NOMO-1 treated with DMSO at 0.1 percent for 48 hours (cell line): ENCODE measurements at regions not wholly inside any gene's neighbourhood (a gene's known extent, or its start where the extent isn't known, plus 50 kb on each side); places are given as distances from the start of the nearest gene placed in this dataset.
A peak's percentile ranks its signal among the peaks of the same experiment; 100 is the strongest.

Source experiments
- DNase-seq: peaks from one replicate; lab custom pipeline; 2025; ENCODE audit not compliant: unreplicated experiment; lab: John Stamatoyannopoulos, UW

DNA sequence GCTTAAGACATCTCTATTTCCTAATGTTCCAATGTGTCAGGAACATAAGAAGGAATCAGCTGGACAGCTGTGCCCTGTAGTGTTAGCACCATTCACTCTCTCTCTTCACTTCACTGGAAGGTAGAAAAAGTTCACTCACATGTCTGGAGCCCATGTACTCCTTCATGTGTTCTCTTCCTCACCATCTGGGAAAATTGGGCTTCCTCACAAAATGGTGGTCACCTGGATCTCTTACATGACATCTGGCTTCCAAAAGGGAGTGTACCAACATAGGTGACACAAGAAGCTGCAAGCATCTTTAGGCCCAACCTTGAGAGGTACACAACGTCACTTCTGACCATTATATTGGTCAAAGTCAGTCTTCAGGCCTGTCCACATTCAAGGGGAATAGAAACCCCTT, 882.6 kb downstream of the LTN1 start:
- no peak for DNase-seq

GRCh38 chr21:28106370-28106890, 886.2 kb downstream of the LTN1 start:
- no peak for DNase-seq

- no peak for DNase-seq
These were observed 888.3 kb downstream of the LTN1 start for GRCh38 chr21:28104346-28104745.

DNA sequence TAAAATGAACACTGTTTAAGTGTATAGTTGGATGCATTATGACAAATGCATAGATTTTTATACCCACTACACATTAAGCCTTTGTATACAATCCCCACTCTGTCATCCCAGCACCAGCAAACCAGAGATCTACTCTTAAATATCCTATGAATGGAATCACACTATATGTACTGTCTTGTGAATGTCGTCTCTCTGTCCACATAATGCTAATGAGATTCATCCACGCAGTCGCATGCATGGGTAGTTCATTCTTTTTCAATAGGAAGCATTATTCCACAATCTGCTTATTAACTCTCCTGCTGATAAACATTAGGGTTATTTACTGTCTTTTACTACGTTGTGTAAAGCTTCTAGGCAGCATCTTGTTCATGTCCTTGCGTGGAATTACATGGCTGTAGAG, 892.3 kb downstream of the LTN1 start:
- no peak for DNase-seq

- peak; percentile 40 for DNase-seq
These were observed 893.5 kb downstream of the LTN1 start for GRCh38 chr21:28099001-28099705.

GRCh38 chr21:28091466-28091865, 901.2 kb downstream of the LTN1 start:
- DNase-seq, result no peak

DNA sequence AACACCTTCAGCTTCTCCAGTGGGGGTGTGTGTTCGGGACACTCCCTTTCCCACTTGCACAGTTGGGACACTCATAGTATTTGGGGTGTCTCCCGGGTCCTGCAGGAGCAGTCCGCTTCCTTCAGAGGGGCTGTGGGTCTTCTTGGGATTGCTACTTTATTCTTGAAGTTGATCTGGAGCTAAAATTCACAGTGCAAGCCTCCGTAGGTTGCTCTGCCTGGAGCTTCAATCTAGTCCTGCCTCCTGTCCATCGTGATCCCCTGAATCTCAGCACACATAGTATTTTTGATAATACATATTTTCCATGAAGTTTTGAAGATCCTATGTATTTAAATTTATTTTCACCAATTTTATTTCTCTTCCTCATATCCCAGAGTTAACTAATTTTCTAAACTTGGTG, 902.1 kb downstream of the LTN1 start:
- no peak for DNase-seq

DNA sequence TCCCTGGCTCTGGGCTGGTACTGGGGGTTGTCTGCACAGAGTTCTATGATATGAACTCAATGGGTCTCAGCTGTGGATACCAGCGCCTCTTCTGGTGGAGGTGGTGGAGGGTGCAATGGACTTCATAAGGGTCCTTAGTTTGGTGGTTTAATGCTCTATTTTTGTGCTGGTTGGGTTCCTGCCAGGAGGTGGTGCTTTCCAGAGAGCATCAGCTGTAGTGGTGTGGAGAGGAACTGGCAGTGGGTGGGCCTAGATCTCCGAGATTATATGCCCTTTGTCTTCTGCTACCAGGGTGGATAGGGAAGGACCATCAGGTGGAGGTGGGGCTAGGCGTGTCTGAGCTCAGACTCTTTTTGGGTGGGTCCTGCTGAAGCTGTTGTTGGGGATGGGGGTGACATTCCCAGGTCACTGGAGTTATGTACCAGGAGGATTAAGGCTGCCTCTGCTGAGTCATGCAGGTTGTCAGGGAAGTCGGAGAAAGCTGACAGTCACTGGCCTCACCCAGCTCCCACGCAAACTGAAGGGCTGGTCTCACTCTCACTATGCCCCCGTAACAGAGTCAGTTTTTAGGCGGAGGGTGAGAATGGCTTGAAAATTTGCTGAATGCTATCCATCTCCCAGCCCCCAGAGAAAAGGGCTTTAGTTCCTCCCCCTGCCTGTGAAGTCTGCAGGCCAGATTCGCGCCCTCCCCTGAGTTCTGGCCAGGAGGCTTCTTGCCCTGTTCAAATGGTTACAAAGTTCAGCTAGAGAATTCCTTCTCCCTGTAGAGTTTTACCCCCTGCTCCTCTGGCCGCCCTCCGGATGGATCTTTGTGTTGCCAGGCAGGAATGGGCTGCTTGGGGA, 902.9 kb downstream of the LTN1 start:
- no peak for DNase-seq

GRCh38 chr21:28086861-28087581, 905.7 kb downstream of the LTN1 start:
- DNase-seq, result no peak

- no peak for DNase-seq
These were observed 907.7 kb downstream of the LTN1 start for GRCh38 chr21:28084951-28085350.

DNA sequence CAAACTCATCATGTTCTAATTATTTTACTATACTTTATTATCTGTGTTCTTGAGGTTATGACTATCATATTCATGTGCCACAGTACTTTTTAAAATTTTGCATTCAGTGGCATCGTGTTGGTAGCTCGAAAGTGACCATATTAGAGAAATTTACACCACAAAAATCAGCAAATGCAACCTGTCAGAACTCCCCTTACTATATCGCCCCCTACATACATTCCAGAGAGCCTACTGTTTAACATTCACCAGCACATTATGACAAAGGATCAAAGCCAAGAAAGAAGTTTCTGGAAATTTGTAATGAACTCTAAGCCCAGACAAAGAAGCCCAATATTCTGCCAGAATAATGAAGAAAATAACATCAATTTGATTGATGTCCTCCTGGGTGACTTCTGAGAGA, 909.3 kb downstream of the LTN1 start:
- DNase-seq, result no peak

- no peak for DNase-seq
These were observed 914.6 kb downstream of the LTN1 start for GRCh38 chr21:28078126-28078525.

- DNase-seq, result no peak
These were observed 918.0 kb downstream of the LTN1 start for GRCh38 chr21:28074676-28075075.

GRCh38 chr21:28072601-28073000, 920.1 kb downstream of the LTN1 start:
- DNase-seq, result no peak

DNA sequence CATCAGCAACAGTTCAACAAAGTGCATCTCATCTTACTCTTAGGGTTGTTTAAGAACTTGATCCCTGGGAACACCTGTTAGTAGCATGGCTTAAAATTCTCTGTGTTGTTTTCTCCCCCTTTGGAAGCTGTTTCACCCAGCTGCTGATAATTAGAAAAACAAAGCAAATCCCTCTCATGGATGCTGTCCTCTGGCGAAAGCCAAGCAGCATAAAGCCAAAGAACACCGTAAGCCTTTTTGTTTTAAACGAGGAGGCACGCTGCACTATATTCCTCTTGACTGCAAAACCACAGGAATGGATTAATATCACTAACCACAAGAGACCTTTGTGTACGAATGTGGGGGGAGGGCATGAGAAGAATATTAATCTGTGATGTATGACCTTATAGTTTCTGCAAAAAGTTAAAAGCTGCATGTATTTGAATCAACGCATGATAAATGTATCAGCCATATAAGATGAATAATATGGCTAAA, 923.2 kb downstream of the LTN1 start:
- no peak for DNase-seq

DNA sequence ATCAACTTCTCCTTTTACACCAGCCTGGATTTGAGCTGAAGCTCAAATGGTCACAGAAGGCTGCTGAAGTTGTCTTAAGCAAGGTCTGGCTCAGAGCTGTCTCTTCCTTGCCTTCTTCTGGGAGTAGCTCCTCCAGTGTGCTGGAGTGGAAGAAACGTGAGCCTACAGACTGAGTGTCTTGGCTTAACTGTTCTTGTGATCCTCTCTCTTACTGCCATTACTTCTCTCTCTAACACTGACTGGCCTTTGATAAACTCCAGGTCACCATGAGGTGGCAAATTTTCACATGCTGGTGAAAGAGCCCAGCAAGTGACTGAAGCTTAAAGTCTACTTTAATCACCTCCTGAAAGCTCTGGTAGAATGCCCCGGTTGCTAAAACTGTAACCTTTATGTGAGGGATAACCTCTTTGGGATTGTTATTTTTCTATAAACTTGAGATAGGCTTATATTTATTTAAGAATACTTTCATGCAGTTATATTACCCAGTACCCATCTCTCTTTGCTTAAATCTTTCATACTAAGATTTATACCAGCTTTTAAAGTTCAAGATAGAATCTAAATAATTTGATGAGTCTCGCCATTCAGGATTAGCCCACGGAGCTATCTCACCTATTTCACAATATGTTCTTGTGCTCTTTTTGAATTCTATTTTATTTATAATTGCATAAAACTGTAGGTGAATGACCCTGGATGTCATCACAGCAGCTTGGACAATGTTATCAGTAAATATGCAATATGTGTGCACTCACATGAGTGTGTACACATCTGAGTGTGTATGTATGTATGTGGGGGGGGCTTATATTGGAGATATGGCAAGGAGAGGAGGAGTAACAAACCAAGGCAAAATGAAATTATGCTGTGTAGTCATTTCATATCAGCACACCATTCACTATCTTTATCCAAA, 924.0 kb downstream of the LTN1 start:
- DNase-seq, result no peak

- no peak for DNase-seq
These were observed 925.9 kb downstream of the LTN1 start for GRCh38 chr21:28066596-28067387.

- DNase-seq, result peak; percentile 81
These were observed 926.6 kb downstream of the LTN1 start for GRCh38 chr21:28066076-28066475.
